ENCODE measurements at regions not wholly inside any gene's neighbourhood (a gene's known extent, or its start where the extent isn't known, plus 50 kb on each side); places are given as distances from the start of the nearest gene placed in this dataset.

DNA sequence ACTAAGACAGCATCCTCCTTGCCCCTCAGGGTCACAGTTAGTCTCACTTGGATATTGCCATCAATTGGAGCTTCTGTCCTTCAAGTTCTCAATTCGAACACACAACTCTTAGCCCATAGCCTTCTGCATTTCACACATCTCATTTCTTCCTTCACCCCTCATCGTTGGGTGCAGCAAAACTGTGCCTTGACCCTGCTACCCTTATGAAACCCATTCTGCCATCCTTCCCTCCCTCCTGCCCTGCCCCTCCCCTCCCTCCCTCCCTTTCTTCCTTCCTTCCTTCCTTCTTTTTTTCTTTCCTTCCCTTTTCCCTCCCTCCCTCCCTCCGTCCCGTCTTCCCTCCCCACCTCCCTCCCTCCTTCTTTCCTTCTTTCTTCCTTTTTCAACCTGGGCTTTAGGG lies 80.7 kb upstream of the CYRIA start:
- no peaks in the 10 kb centered on the region; a peak in 1 of 5 replicates for H3K9me3 Mint-ChIP-seq
- DNase-seq, result no peak
- no peak overlapping the region for H3K4ac ChIP-seq (ENCODE audit: low read depth, low read length)
- H3K27me3 Mint-ChIP-seq (ENCODE audit: low read depth), result peaks cover 7% of the 10 kb centered on the region; the same call in 1 of the 2 replicates
- no peak overlapping the region for H3K56ac ChIP-seq (ENCODE audit: insufficient read length, low read depth, low read length)
- H4K8ac ChIP-seq (replicated peaks; ENCODE audit: insufficient read length, low read depth, low read length), result no peak overlapping the region
- 100% methylated on average over 2 of the region's 4 CpGs for WGBS (ENCODE audit: extremely low coverage, insufficient read length, low lambda C conversion rate)
- no peaks in the 10 kb centered on the region for H4K20me1 ChIP-seq (ENCODE audit: control insufficient read depth, insufficient read depth, insufficient read length)
- no peak overlapping the region for H3K27ac ChIP-seq (ENCODE audit: insufficient read length, low read depth, low read length)
- H2BK15ac ChIP-seq (ENCODE audit: low read depth, low read length), result no peak overlapping the region
- H3K4me1 Mint-ChIP-seq, result peaks cover 0 to 2% of the 10 kb centered on the region in 2 experiments; a peak in 1 of 4 replicates
- H3K4me1 ChIP-seq (ENCODE audit: insufficient read depth, low read length), result no peaks in the 10 kb centered on the region
- no peaks in the 10 kb centered on the region for H3K23me2 ChIP-seq (ENCODE audit: insufficient read length, low read depth, low read length, poor library complexity, severe bottlenecking)
- no peak overlapping the region for H3K4me3 Mint-ChIP-seq
- no peak overlapping the region for H3K18ac ChIP-seq (ENCODE audit: insufficient read length, low read depth, low read length)
- H3K4me2 ChIP-seq (ENCODE audit: insufficient read depth, insufficient read length, low read length), result no peak overlapping the region
- H4K5ac ChIP-seq (ENCODE audit: insufficient read length, low read depth, low read length), result no peak overlapping the region
- H3K14ac ChIP-seq (ENCODE audit: insufficient read depth, low read length), result no peak overlapping the region
- TF ChIP-seq, protein P1, sequence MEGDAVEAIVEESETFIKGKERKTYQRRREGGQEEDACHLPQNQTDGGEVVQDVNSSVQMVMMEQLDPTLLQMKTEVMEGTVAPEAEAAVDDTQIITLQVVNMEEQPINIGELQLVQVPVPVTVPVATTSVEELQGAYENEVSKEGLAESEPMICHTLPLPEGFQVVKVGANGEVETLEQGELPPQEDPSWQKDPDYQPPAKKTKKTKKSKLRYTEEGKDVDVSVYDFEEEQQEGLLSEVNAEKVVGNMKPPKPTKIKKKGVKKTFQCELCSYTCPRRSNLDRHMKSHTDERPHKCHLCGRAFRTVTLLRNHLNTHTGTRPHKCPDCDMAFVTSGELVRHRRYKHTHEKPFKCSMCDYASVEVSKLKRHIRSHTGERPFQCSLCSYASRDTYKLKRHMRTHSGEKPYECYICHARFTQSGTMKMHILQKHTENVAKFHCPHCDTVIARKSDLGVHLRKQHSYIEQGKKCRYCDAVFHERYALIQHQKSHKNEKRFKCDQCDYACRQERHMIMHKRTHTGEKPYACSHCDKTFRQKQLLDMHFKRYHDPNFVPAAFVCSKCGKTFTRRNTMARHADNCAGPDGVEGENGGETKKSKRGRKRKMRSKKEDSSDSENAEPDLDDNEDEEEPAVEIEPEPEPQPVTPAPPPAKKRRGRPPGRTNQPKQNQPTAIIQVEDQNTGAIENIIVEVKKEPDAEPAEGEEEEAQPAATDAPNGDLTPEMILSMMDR (conservative IDR thresholded peaks at IDR 0.05), result no peak
- no peak overlapping the region for H4K91ac ChIP-seq (ENCODE audit: insufficient read length, low read depth, low read length)
- H2AFZ ChIP-seq (ENCODE audit: low read length), result no peak overlapping the region
- H3K79me2 ChIP-seq (ENCODE audit: insufficient read depth, low read length), result no peaks in the 10 kb centered on the region
- H3K9me3 ChIP-seq (ENCODE audit: control insufficient read depth, low read depth, low read length), result no peaks in the 10 kb centered on the region
- H3K27ac Mint-ChIP-seq, result no peak overlapping the region
- no peak overlapping the region for H2BK5ac ChIP-seq (ENCODE audit: insufficient read length, low read length)
- H2BK12ac ChIP-seq (ENCODE audit: insufficient read length, low read depth, low read length), result no peak overlapping the region
- no peak overlapping the region for H3K23ac ChIP-seq (ENCODE audit: insufficient read length, low read depth, low read length)
- H3K9ac ChIP-seq (ENCODE audit: extremely low read depth, insufficient read length, low read length), result no peak overlapping the region
- no peaks in the 10 kb centered on the region for H3K79me1 ChIP-seq (ENCODE audit: insufficient read depth, low read depth, low read length, poor library complexity, severe bottlenecking)
- no peak overlapping the region for H2AK5ac ChIP-seq (ENCODE audit: insufficient read length, low read length)
- H2BK20ac ChIP-seq (ENCODE audit: low read depth, low read length, poor library complexity, severe bottlenecking), result no peak overlapping the region
- no peak overlapping the region for H3T11ph ChIP-seq (ENCODE audit: low read length)
- H2BK120ac ChIP-seq (ENCODE audit: low read depth, low read length, poor library complexity, severe bottlenecking), result no peak overlapping the region
- H3K27me3 ChIP-seq (ENCODE audit: insufficient read depth, low read length), result no peaks in the 10 kb centered on the region
- H3K36me3 Mint-ChIP-seq (ENCODE audit: insufficient read depth in 1 of 3, low read depth in 3 of 3), result no peaks in the 10 kb centered on the region

All from H9 (cell line).